ENCODE measurements at regions not wholly inside any gene's neighbourhood (a gene's known extent, or its start where the extent isn't known, plus 50 kb on each side); places are given as distances from the start of the nearest gene placed in this dataset.
"Not testable (repeated sequence)": the region's sequence is repeated elsewhere in the genome, so short reads cannot be mapped to it uniquely, and the experiment has no call there.

DNA sequence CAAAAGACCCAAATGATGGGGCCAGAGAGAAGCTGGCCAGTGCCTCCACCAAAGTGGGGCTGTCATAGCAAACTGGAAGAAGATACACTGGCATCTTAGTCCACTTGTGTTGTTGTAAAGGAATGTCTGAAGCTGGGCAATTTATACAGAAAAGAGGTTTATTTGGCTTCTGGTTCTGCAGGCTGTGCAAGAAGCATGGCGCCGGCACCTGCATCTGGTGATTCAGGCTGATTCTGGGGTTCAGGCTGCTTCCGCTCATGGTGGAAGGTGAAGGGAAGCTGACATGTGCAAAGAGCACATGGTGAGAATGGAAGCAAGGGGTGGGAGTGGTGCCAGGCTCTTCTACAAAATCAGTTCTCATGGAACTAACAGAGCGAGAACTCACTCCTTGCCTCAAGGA is 135.9 kb upstream of the TWIST2 start:
- H3K9me3 ChIP-seq: no peaks in the 10 kb centered on the region
- H3K4me3 ChIP-seq: no peak overlapping the region
- no peaks in the 10 kb centered on the region for H3K4me1 ChIP-seq
- H3K36me3 ChIP-seq (replicated peaks): no peaks in the 10 kb centered on the region
- no peak for DNase-seq (ENCODE audit: low spot score in 2 of 2)
- in situ Hi-C loops (cut with MboI; ENCODE audit: low sequenced_read_pairs): no loop called here
- peaks cover 4% of the 10 kb centered on the region; the same call in 1 of the 2 replicates for H3K27me3 ChIP-seq (ENCODE audit: low read depth)

DNA sequence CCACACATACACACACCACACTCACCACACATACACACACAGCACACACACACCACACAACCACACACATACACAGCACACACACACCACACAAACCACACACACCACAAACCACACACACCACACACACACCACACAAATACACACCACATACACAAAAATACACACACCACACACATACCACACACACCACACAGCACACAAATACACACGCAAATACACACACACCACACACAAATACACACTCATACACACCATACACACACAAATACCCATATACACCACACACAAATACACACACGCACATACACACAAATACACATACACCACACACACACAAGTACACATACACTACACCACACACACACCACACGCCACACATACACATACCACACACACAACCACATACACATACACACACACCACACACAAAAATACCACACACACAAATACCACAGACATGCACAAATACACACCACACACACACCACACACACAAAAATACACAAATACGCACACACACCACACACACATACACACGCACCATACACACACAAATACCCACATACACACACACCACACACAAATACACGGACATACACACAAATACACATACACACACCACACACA is 134.6 kb upstream of the TWIST2 start:
- in situ Hi-C loops (cut with MboI; ENCODE audit: low sequenced_read_pairs): no loop called here

DNA sequence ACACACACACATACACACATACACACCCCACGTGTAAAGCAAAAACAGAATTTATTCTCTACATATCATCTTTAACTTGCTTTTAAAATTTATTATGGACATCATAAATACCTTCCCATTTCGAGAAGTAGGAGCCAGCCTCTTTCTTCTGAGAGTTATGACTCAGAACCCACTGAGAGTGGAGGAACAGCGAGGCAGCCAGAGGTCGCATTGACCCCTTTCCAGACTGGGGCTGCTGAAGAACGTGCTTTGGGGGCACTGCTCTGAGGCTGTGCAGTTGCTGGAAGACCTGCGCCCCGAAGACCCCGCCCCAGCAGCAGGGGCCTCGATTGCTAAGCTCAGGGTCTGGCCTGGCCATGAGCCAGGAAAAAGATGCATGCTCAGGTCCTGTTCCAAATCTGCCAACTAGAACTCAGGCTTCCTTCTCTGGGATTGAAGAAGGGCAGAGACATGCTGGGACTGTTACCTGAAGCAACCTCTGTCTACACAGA is 133.8 kb upstream of the TWIST2 start:
- H3K9me3 ChIP-seq: no peaks in the 10 kb centered on the region
- in situ Hi-C loops (cut with MboI; ENCODE audit: low sequenced_read_pairs): no loop called here

More for the DNA sequence above, 134.6 kb upstream of the TWIST2 start:
- DNase-seq (ENCODE audit: low spot score in 2 of 2): no peak
- no peaks in the 10 kb centered on the region for H3K9me3 ChIP-seq
- no peaks in the 10 kb centered on the region for H3K36me3 ChIP-seq (replicated peaks)
- H3K4me3 ChIP-seq: no peak overlapping the region
- H3K4me1 ChIP-seq: no peaks in the 10 kb centered on the region
- H3K27me3 ChIP-seq (ENCODE audit: low read depth): peaks cover 4% of the 10 kb centered on the region; the same call in 1 of the 2 replicates

DNA sequence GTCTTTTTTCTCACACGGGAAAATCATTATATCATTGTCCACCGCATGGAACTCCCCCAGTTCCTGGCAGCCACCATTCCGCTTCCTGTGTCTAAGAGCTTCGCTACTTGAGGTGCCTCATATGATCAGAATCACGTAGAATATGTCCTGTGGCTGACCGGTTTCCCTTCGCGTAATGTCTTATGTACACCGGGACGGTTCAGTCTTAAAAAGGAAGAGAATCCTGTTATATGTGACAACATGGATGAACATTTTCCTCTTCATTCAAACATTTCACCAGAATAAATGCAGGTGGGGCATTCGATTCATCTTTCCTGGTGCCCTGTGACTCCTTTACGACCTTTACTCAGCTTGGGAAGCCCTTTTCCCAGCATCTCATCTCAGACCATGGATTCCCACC is 131.7 kb upstream of the TWIST2 start:
- peaks cover 4% of the 10 kb centered on the region; the same call in 1 of the 2 replicates for H3K27me3 ChIP-seq (ENCODE audit: low read depth)

More for the DNA sequence above, 133.8 kb upstream of the TWIST2 start:
- Histone ChIP-seq H3K4me3 (no peak overlapping the region), H3K4me1 (no peaks in the 10 kb centered on the region), H3K36me3 (replicated peaks) (no peaks in the 10 kb centered on the region), H3K27me3 (ENCODE audit: low read depth) (peaks cover 4% of the 10 kb centered on the region; the same call in 1 of the 2 replicates)
- DNase-seq (ENCODE audit: low spot score in 2 of 2): no peak

DNA sequence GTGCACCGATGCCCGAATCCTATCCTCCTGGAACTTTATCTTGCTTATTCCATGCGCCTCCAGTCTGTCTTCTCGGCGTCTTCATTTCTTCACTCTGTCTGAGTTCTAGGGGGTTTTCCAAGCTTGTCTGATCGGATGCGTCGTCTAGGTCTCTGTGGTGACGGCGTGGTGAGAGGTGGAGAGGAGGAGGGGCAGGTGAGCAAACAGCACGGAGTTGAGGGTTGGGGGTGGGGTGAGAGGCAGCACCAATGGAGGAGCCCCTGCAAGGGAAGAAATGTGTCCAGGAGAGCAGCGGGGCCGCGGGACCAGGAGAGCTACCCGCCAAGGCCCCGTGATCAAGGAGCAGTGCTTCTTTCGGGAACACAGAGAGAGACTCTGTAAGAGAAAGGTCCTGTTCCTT is 131.3 kb upstream of the TWIST2 start:
- no peaks in the 10 kb centered on the region for H3K9me3 ChIP-seq
- no peak for DNase-seq (ENCODE audit: low spot score in 2 of 2)
- H3K36me3 ChIP-seq (replicated peaks): no peaks in the 10 kb centered on the region
- in situ Hi-C loops (cut with MboI; ENCODE audit: low sequenced_read_pairs): no loop called here
- peaks cover 4% of the 10 kb centered on the region; the same call in 1 of the 2 replicates for H3K27me3 ChIP-seq (ENCODE audit: low read depth)
- H3K4me1 ChIP-seq: no peaks in the 10 kb centered on the region
- H3K4me3 ChIP-seq: no peak overlapping the region

More for the DNA sequence above, 131.7 kb upstream of the TWIST2 start:
- no peaks in the 10 kb centered on the region for H3K36me3 ChIP-seq (replicated peaks)
- no peak for DNase-seq (ENCODE audit: low spot score in 2 of 2)
- no peak overlapping the region for H3K4me3 ChIP-seq
- in situ Hi-C loops (cut with MboI; ENCODE audit: low sequenced_read_pairs): no loop called here
- H3K4me1 ChIP-seq: no peaks in the 10 kb centered on the region
- H3K9me3 ChIP-seq: no peaks in the 10 kb centered on the region

DNA sequence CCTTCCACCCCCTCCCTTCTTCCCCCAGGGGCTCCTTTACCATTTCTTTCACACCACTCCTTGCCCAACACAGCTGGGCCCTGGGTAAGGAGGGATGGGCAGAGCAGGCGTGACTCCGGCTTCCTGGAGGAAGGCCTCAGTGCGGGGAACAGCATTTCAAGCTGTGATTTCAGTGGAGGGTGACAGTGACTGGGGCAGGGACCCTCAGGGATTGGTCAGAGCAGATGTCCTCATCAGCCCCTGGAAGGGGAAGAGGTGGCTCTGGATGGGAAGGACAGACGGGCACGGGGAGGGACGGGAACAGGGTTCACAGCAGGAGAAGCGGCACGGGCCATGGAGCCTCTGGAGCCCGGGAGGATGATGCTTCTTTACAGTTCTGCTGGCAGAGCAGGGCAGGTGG is 130.8 kb upstream of the TWIST2 start:
- Histone ChIP-seq H3K9me3 (no peaks in the 10 kb centered on the region), H3K27me3 (ENCODE audit: low read depth) (peaks cover 4% of the 10 kb centered on the region; the same call in 1 of the 2 replicates), H3K4me3 (no peak overlapping the region), H3K4me1 (no peaks in the 10 kb centered on the region), H3K36me3 (replicated peaks) (no peaks in the 10 kb centered on the region)
- in situ Hi-C loops (cut with MboI; ENCODE audit: low sequenced_read_pairs): no loop called here
- no peak for DNase-seq (ENCODE audit: low spot score in 2 of 2)

DNA sequence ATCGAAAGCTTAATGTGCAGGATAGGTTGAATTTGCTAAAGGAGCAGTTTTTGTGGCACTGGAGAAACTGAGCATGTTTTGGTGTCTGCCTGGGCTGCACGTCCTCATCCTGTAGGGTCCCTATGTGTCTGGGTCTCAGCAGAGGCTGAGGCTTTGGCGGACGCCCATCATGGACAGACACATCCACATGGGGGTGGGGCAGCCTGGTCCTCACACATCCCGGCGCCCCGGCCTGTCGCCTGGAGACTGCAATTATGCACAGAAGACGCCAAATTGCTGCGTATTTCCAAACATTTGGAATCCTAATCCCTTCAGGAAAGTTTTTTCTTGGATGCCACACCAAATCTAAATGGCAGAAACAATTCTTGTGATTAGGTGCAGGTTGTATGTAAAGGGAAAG is 128.2 kb upstream of the TWIST2 start:
- Histone ChIP-seq H3K36me3 (replicated peaks) (no peaks in the 10 kb centered on the region), H3K27me3 (ENCODE audit: low read depth) (peaks cover 4% of the 10 kb centered on the region; the same call in 1 of the 2 replicates), H3K4me1 (no peaks in the 10 kb centered on the region), H3K4me3 (no peak overlapping the region), H3K9me3 (no peaks in the 10 kb centered on the region)
- in situ Hi-C loops (cut with MboI; ENCODE audit: low sequenced_read_pairs): no loop called here
- DNase-seq (ENCODE audit: low spot score in 2 of 2): no peak

DNA sequence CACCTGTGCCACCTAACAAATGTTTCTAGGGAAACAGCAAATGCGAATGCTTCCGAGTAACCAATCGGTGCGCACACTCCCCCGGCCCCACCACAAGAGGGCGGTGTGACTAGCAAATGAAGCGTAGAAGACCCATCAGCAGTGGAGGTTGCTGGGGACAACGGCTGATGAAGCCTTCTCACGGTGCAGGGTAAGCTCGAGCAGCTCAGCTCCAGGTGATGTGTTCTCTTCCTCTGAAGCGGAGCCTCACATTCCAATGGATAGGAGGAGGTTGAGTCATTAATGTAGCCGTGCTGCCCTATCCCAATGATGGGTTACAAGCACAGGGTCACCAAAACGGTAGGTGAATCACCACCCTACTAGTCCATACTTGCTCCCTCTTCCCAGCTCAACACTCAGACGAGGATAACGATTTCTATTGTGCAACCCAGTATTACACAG is 127.6 kb upstream of the TWIST2 start:
- no peaks in the 10 kb centered on the region for H3K36me3 ChIP-seq (replicated peaks)
- peak; percentile 5 to 70 for DNase-seq (ENCODE audit: low spot score in 2 of 2)
- H3K4me1 ChIP-seq: no peaks in the 10 kb centered on the region
- H3K27me3 ChIP-seq (ENCODE audit: low read depth): no peaks in the 10 kb centered on the region; the same call in 1 of the 2 replicates
- H3K4me3 ChIP-seq: no peak overlapping the region
- in situ Hi-C loops (cut with MboI; ENCODE audit: low sequenced_read_pairs): no loop called here
- H3K9me3 ChIP-seq: no peaks in the 10 kb centered on the region

DNA sequence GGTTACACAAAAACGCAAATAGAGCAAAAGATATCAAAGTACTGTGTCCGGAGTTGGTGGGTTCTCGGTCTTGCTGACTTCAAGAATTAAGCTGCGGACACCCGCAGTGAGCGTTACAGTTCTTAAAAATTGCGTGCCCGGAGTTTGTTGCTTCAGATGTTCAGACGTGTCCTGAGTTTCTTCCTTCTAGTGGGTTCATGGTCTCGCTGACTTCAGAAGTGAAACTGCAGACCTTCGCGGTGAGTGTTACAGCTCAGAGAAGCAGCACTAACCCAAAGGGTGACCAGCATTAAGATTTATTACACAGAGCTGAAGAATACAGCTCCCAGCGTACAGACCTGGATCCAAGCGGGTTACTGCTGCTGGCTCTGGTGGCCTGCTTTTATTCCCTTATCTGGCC is 125.7 kb upstream of the TWIST2 start:
- in situ Hi-C loops (cut with MboI; ENCODE audit: low sequenced_read_pairs): no loop called here
- H3K36me3 ChIP-seq (replicated peaks): no peaks in the 10 kb centered on the region
- H3K4me3 ChIP-seq: no peak overlapping the region
- H3K27me3 ChIP-seq (ENCODE audit: low read depth): no peaks in the 10 kb centered on the region
- H3K4me1 ChIP-seq: no peaks in the 10 kb centered on the region
- H3K9me3 ChIP-seq: no peaks in the 10 kb centered on the region
- DNase-seq (ENCODE audit: low spot score in 2 of 2): no peak

DNA sequence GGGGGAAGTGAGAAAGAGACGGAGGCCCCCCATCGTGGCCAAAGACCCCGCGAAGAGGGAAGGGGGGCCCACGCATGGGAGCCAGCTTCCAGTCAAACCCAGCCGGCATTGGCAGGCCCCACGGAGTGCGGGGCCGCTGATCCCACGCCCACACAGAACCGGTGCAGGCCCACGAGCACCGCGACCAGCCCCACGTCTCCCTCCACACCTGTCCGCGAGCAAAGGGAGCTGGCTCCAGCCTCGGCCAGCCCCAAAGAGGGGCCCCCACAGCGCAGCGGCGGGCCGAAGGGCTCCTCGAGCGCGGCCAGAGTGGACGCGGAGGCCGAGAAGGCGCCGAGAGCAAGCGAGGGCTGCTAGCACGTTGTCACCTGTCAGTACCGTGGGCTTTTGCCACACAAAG is 125.0 kb upstream of the TWIST2 start:
- H3K36me3 ChIP-seq (replicated peaks): no peaks in the 10 kb centered on the region
- no peaks in the 10 kb centered on the region for H3K4me1 ChIP-seq
- no peaks in the 10 kb centered on the region for H3K9me3 ChIP-seq
- no peak overlapping the region for H3K4me3 ChIP-seq
- no peaks in the 10 kb centered on the region for H3K27me3 ChIP-seq (ENCODE audit: low read depth)
- in situ Hi-C loops (cut with MboI; ENCODE audit: low sequenced_read_pairs): no loop called here
- no peak for DNase-seq (ENCODE audit: low spot score in 2 of 2)

DNA sequence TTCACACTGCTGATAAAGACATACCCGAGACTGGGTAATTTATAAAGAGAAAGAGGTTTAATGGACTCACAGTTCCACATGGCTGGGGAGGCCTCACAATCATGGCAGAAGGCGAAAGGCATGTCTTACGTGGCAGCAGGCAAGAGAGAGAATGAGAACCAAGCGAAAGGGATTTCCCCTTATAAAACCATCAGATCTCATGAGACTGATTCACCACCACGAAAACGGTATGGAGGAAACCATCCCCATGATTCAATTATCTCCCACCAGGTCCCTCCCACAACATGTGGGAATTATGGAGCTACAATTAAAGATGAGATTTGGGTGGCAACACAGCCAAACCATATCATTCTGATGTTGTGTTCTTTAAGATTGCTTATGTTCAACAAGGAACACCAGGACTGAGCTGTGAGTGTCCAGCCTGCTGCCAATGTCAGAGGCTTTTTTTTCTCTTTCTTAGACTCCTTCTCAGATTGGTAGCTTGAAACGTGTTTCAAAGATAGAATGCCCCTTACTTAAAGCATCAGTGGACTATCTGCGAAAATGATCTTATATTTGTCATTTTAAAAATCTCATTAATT is 124.1 kb upstream of the TWIST2 start:
- in situ Hi-C loops (cut with MboI; ENCODE audit: low sequenced_read_pairs); DNase-seq (ENCODE audit: low spot score in 2 of 2); H3K27me3 ChIP-seq (ENCODE audit: low read depth); H3K4me3 ChIP-seq; H3K9me3 ChIP-seq; H3K4me1 ChIP-seq; H3K36me3 ChIP-seq (replicated peaks): not testable (repeated sequence)

DNA sequence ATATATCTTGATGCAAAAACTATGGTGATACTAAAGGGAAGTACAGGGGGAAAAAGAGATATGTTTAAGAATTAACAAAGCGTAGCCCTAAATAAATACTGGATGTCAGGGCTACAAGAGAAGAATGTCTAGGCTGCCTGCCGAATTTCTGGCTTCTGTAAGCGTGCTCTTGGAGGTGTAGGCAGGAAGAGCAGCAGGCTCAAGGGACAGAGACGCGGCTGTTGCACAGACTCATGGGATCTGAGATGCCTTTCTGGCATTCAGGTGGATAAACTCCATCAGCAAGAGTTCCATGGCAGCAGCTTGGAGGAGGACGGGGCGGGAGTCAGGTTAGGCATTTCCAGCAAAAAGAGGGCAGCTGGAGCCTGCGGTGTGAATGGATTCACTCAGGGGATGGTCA is 123.2 kb upstream of the TWIST2 start:
- in situ Hi-C loops (cut with MboI; ENCODE audit: low sequenced_read_pairs): no loop called here
- Histone ChIP-seq H3K36me3 (replicated peaks) (no peaks in the 10 kb centered on the region), H3K9me3 (no peaks in the 10 kb centered on the region), H3K4me3 (no peak overlapping the region), H3K4me1 (no peaks in the 10 kb centered on the region), H3K27me3 (ENCODE audit: low read depth) (no peaks in the 10 kb centered on the region)
- no peak for DNase-seq (ENCODE audit: low spot score in 2 of 2)

DNA sequence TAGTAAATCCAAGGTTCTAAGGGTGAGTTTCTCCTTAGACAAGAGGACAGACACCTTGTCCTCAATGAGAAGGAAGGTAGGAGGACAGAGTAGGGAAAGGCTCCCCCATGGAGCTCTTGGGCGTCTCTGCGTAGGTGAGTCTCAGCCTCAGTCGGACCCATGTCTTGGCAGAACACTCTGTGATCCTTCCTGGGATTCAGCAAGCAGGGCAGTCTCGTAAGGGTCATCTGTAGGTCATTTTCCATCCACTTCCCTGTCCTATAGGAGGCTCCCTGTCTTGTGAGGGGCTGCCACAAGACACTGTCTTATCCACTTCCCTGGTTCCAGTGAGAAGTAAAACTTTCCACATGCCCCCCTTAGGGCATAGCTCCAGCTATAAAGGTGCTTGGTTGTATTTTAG is 122.6 kb upstream of the TWIST2 start:
- Histone ChIP-seq H3K27me3 (ENCODE audit: low read depth) (no peaks in the 10 kb centered on the region), H3K36me3 (replicated peaks) (no peaks in the 10 kb centered on the region), H3K4me3 (no peak overlapping the region), H3K9me3 (no peaks in the 10 kb centered on the region), H3K4me1 (no peaks in the 10 kb centered on the region)
- in situ Hi-C loops (cut with MboI; ENCODE audit: low sequenced_read_pairs): no loop called here
- DNase-seq (ENCODE audit: low spot score in 2 of 2): no peak

DNA sequence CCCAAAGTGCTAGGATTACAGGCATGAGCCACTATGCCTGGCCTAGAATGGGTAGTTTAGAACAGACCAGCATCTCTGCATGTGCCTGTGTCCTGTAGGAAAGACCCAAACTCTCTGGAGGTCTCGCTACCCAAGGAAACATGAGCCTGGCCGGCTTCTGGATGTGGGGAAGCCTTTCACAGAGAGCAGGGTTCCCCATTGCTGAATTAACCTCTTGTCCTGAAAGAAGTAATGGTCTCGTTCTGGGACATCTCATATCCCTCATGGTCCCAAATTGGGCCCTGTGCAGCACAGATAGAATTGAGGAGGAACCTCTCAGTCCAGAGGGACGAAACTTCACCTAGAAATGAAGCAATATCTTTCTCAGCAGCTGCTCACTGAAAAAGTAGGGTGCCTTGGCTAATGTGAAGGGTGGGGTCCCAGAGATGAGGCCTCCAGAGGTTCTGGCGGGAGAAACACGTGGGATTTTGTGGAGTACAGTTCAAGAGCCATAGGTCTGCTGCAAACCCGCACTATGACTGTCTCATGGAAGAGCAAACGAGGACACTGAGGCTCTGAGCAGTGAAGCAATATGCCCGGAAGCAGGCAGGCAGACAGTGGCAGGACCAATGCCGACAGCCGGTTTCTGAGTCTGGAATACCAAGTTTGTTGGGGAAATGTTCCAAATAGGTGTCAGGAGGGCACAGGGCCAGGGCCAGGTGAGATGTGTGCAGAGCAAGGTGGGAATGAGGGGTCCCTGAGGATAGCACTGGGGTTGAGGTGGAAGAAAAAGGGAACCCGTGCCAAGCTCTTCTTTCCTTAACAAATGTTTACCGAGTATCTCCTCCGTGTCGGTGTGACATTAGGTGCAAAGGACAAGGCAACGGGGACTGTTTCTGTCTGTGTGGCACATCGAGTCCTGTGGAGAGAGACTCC is 121.0 kb upstream of the TWIST2 start:
- Histone ChIP-seq H3K27me3 (ENCODE audit: low read depth) (no peaks in the 10 kb centered on the region), H3K4me1 (no peaks in the 10 kb centered on the region), H3K9me3 (no peaks in the 10 kb centered on the region), H3K36me3 (replicated peaks) (no peaks in the 10 kb centered on the region), H3K4me3 (no peak overlapping the region)
- in situ Hi-C loops (cut with MboI; ENCODE audit: low sequenced_read_pairs): no loop called here
- DNase-seq (ENCODE audit: low spot score in 2 of 2): no peak

Data from HAP-1 (cell line).